Coronary artery (tissue), 2 donors: ENCODE measurements at regions not wholly inside any gene's neighbourhood (a gene's known extent, or its start where the extent isn't known, plus 50 kb on each side); places are given as distances from the start of the nearest gene placed in this dataset.

Experiments used
- DNase-seq: peaks from one replicate; pipeline ENCODE4 v3.0.0-alpha.2; 2017; ENCODE audit warnings: low spot score
- H3K27ac ChIP-seq, 2 donors: fragments of 200-600 bp; sonication (generic); one replicate each; pipeline ENCODE4 v1.5.1; 2016 to 2019
- H3K4me3 ChIP-seq: fragments of 200-600 bp; sonication (generic); 2 replicates; pipeline ENCODE4 v1.5.1; 2016; ENCODE audit warnings: mild to moderate bottlenecking, moderate library complexity
- TF ChIP-seq, protein P1 (sequence below): fragments of 200-600 bp; sonication (generic); IDR thresholded peaks from one replicate; pipeline ENCODE4 v1.5.1; 2019; ENCODE audit warnings: antibody characterized with exemption

DNA sequence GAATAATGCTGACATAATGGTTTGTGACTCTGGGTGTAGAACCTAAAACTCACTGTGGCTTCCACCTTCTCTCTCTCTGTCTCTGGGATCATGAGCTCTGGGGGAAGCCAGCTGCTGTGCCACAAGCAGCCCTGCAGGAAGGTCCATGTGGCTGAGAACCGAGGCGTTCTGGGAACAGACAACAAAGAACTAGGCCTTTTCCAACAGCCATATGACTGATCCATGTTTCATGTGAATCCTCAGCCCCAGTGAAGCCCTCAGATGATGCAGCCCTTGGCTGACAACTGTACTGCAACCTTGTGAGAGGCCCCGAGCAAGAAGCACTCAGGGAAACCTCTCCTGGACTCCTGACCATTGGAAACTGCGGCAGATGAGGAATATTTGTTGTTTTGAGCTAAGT lies 56.6 kb downstream of the HLA-G start:
- TF ChIP-seq, protein P1, sequence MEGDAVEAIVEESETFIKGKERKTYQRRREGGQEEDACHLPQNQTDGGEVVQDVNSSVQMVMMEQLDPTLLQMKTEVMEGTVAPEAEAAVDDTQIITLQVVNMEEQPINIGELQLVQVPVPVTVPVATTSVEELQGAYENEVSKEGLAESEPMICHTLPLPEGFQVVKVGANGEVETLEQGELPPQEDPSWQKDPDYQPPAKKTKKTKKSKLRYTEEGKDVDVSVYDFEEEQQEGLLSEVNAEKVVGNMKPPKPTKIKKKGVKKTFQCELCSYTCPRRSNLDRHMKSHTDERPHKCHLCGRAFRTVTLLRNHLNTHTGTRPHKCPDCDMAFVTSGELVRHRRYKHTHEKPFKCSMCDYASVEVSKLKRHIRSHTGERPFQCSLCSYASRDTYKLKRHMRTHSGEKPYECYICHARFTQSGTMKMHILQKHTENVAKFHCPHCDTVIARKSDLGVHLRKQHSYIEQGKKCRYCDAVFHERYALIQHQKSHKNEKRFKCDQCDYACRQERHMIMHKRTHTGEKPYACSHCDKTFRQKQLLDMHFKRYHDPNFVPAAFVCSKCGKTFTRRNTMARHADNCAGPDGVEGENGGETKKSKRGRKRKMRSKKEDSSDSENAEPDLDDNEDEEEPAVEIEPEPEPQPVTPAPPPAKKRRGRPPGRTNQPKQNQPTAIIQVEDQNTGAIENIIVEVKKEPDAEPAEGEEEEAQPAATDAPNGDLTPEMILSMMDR: no peak
- no peak overlapping the region for H3K4me3 ChIP-seq
- no peak overlapping the region for H3K27ac ChIP-seq
- no peak for DNase-seq

GRCh38 chr6:29886701-29887100 lies 55.6 kb upstream of the HLA-A start:
- TF ChIP-seq, protein P1: no peak
- no peak for DNase-seq
- Histone ChIP-seq H3K4me3 (peak overlapping the region; percentile 85), H3K27ac (no peak overlapping the region)

DNA sequence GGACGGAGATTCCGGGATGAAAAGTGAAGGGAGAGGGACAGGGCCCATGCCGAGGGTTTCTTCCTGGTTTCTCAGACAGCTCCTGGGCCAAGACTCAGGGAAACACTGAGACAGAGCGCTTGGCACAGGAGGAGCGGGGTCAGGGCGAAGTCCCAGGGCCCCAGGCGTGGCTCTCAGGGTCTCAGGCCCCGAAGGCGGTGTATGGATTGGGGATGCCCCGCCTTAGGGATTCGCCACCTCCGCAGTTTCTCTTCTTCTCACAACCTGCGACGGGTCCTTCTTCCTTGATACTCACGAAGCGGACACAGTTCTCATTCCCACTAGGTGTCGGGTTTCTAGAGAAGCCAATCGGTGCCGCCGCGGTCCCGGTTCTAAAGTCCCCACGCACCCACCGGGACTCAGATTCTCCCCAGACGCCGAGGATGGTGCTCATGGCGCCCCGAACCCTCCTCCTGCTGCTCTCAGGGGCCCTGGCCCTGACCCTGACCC lies 55.0 kb upstream of the HLA-A start:
- Histone ChIP-seq H3K27ac (peak overlapping the region in 1 of 2 donors; percentile 96), H3K4me3 (peak overlapping the region; percentile 85)
- TF ChIP-seq, protein P1: no peak
- DNase-seq: peak; percentile 84

- Histone ChIP-seq H3K4me3 (peak overlapping the region; percentile 85), H3K27ac (peak overlapping the region in 1 of 2 donors; percentile 96)
- peak; percentile 85 for DNase-seq
- TF ChIP-seq, protein P1: no peak
Observed at GRCh38 chr6:29887819-29888776, 54.2 kb upstream of the HLA-A start.
